A549 (cell line): ENCODE measurements at regions not wholly inside any gene's neighbourhood (a gene's known extent, or its start where the extent isn't known, plus 50 kb on each side); places are given as distances from the start of the nearest gene placed in this dataset.

ENCODE experiments used
- ATAC-seq, 2 experiments: fragments of 200-7000 bp in 1 of 2; fragments of >200 bp in 1 of 2; cut with Nextera tagmentation in 1 of 2; cut with Tn5 transposase in 1 of 2; 3 replicates each; pipeline versions ENCODE4 v1.8.0 to v1.9.1; 2018 to 2020; ENCODE audit warnings: mild to moderate bottlenecking in 1 of 2, moderate library complexity in 1 of 2
- CTCF ChIA-PET: fragments of 300-600 bp; sonication (Branson Sonifier 250); formaldehyde crosslinking; extraction: SDS; loops from one replicate; lab custom pipeline; 2021; ENCODE audit warnings: antibody characterized with exemption, inconsistent platforms; lab: Yijun Ruan, JAX
- POLR2A ChIA-PET: fragments of 350-600 bp; formaldehyde crosslinking; extraction: SDS; loops from one replicate; lab custom pipeline; 2021; ENCODE audit warnings: antibody characterized with exemption, inconsistent platforms; lab: Yijun Ruan, JAX
- DNase-seq, 2 experiments: peaks; one replicate each; pipeline versions ENCODE4 v3.0.0 to v3.0.0-alpha.2; 2011 to 2016; ENCODE audit warnings: low read depth in 1 of 2, low spot score in 1 of 2
- FAIRE-seq: peaks from 2 replicates; lab custom pipeline; 2011; peaks lifted over from hg19 to GRCh38; lab: Jason Lieb, UNC
- H3K27ac ChIP-seq, 2 experiments: fragments of >200 bp; sonication (Bioruptor Twin); formaldehyde crosslinking; 3 replicates each; pipeline ENCODE4 v1.5.1; 2016 to 2017
- H3K4me1 ChIP-seq: fragments of >200 bp; sonication (Bioruptor Twin); formaldehyde crosslinking; 3 replicates; pipeline ENCODE4 v1.6.1; 2016
- H3K4me2 ChIP-seq: fragments of >200 bp; sonication (Bioruptor Twin); formaldehyde crosslinking; 3 replicates; pipeline ENCODE4 v1.6.1; 2016
- H3K4me3 ChIP-seq: fragments of >200 bp; sonication (Bioruptor Twin); formaldehyde crosslinking; 3 replicates; pipeline ENCODE4 v1.5.1; 2016
- H3K9me3 ChIP-seq: fragments of >200 bp; sonication (Bioruptor Twin); formaldehyde crosslinking; 3 replicates; pipeline ENCODE4 v1.6.1; 2016
- CBX2 ChIP-seq: fragments of 200-600 bp; sonication (generic); IDR thresholded peaks from 2 replicates; pipeline ENCODE4 v1.6.1; 2016; ENCODE audit warnings: low read depth, mild to moderate bottlenecking, borderline replicate concordance
- CHD4 ChIP-seq: fragments of 200-600 bp; sonication (generic); IDR thresholded peaks from 2 replicates; pipeline ENCODE4 v1.6.1; 2016; ENCODE audit warnings: antibody characterized with exemption, mild to moderate bottlenecking, borderline replicate concordance
- CTCF ChIP-seq: fragments of >200 bp; sonication (Bioruptor Twin); formaldehyde crosslinking; IDR thresholded peaks from 3 replicates; pipeline ENCODE4 v1.5.1; 2016
- E2F6 ChIP-seq: IDR thresholded peaks from 2 replicates; pipeline ENCODE4 v1.6.1; 2012; ENCODE audit warnings: low read depth, borderline replicate concordance
- FOSL2 ChIP-seq, 2 experiments: fragments of 450-650 bp in 1 of 2; fragments of >200 bp in 1 of 2; sonication (Bioruptor Twin) in 1 of 2; formaldehyde crosslinking; IDR thresholded peaks; 2 replicates each; pipeline versions ENCODE4 v1.5.0 to v1.6.1; 2016 to 2020; ENCODE audit warnings: mild to moderate bottlenecking in 1 of 2, moderate library complexity in 1 of 2
- GATA3 ChIP-seq: IDR thresholded peaks from 2 replicates; pipeline ENCODE4 v1.6.1; 2012; ENCODE audit warnings: borderline replicate concordance
- HEYL ChIP-seq: fragments of 250-450 bp; sonication (Bioruptor Pico); IDR thresholded peaks from 2 replicates; pipeline ENCODE4 v1.8.0; 2021; ENCODE audit warnings: mild to moderate bottlenecking, moderate library complexity
- HOXB13 ChIP-seq: fragments of 250-450 bp; sonication (Bioruptor Pico); IDR thresholded peaks from 2 replicates; pipeline ENCODE4 v1.5.0; 2020; ENCODE audit warnings: low read depth, mild to moderate bottlenecking, moderate library complexity
- MYC ChIP-seq: IDR thresholded peaks from 2 replicates; pipeline ENCODE4 v1.6.1; 2012; ENCODE audit warnings: mild to moderate bottlenecking, inconsistent platforms, low read length, improper control_type of control experiment, borderline replicate concordance
- NR3C1 ChIP-seq: fragments of >200 bp; sonication (Bioruptor Twin); formaldehyde crosslinking; IDR thresholded peaks from 3 replicates; pipeline ENCODE4 v1.6.1; 2017
- PBX3 ChIP-seq: IDR thresholded peaks from 2 replicates; pipeline ENCODE4 v1.6.1; 2012
- POLR2AphosphoS2 ChIP-seq: conservative IDR thresholded peaks from 2 replicates; pipeline ENCODE4 v1.6.1; 2012; ENCODE audit warnings: low read length, improper control_type of control experiment, inconsistent platforms
- RAD21 ChIP-seq, 2 experiments: fragments of >200 bp in 1 of 2; sonication (Bioruptor Twin) in 1 of 2; formaldehyde crosslinking in 1 of 2; IDR thresholded peaks in 1 of 2; conservative IDR thresholded peaks in 1 of 2; 2 replicates in 1 of 2; 3 replicates in 1 of 2; pipeline ENCODE4 v1.6.1; 2012 to 2018; ENCODE audit warnings: inconsistent platforms in 1 of 2
- RCOR1 ChIP-seq: fragments of 150-350 bp; IDR thresholded peaks from 2 replicates; pipeline ENCODE4 v1.6.1; 2014; ENCODE audit warnings: antibody characterized with exemption, low read length, low read depth
- RFX5 ChIP-seq: fragments of 450-650 bp; IDR thresholded peaks from 2 replicates; pipeline ENCODE4 v1.7.1; 2014; ENCODE audit warnings: antibody characterized with exemption, mild to moderate bottlenecking, moderate library complexity
- SMC3 ChIP-seq: fragments of >200 bp; sonication (Bioruptor Twin); formaldehyde crosslinking; IDR thresholded peaks from 3 replicates; pipeline ENCODE4 v1.6.1; 2018; ENCODE audit warnings: inconsistent platforms
- TP53 ChIP-seq: fragments of 250-450 bp; sonication (Bioruptor Pico); IDR thresholded peaks from 2 replicates; pipeline ENCODE4 v1.5.0; 2021; ENCODE audit warnings: mild to moderate bottlenecking, moderate library complexity
- USF2 ChIP-seq: fragments of 450-650 bp; IDR thresholded peaks from 2 replicates; pipeline ENCODE4 v1.6.1; 2014; ENCODE audit warnings: antibody characterized with exemption
- WGBS: methylation state at CpG from one replicate; pipeline ENCODE4 v1.1.6; 2017; ENCODE audit errors: missing lambda C conversion rate; 5-methylcytosine and 5-hydroxymethylcytosine counted together

GRCh38 chr6:71509191-71510005 lies 220.8 kb downstream of the OGFRL1 start:
- Histone ChIP-seq H3K4me2 (no peak overlapping the region), H3K9me3 (no peaks in the 10 kb centered on the region), H3K4me1 (0 out of 3 replicates have a peak, but pooled peaks cover 8% of the 10 kb centered on the region), H3K27ac (no peak overlapping the region)
- 35% methylated on average over 1 of the region's 1 CpG for WGBS
- no peak for TF ChIP-seq CHD4
- TF ChIP-seq MYC, result no peak
- no peak for TF ChIP-seq USF2
- no peak for TF ChIP-seq HEYL (CRISPR knock-in tag)
- no peak for TF ChIP-seq HOXB13 (CRISPR knock-in tag)
- TF ChIP-seq RCOR1, result no peak
- TF ChIP-seq PBX3, result no peak
- TF ChIP-seq FOSL2 (IDR thresholded peaks at IDR 0.05), result no peak
- no peak for TF ChIP-seq FOSL2 (CRISPR knock-in tag; IDR thresholded peaks at IDR 0.05)
- no peak for TF ChIP-seq NR3C1
- TF ChIP-seq CBX2, result no peak
- no peak for TF ChIP-seq E2F6
- no peak for TF ChIP-seq RFX5
- TF ChIP-seq POLR2AphosphoS2, result no peak
- no peak for TF ChIP-seq CTCF
- TF ChIP-seq GATA3, result no peak
- TF ChIP-seq, all 56 proteins: peak for 0
- no peak for DNase-seq
- POLR2A ChIA-PET, result no interaction called here
- no peak overlapping the region for H3K4me3 ChIP-seq
- CTCF ChIA-PET, result interaction anchor here (0.7 to 3.2 kb wide), 16 partner anchors 7 to 210 kb away, joined by 3 to 13 read pairs (median 5); no protein-coding TSS in a partner anchor
- no peak for ATAC-seq
- no peak for FAIRE-seq

GRCh38 chr6:71510057-71510713 lies 221.6 kb downstream of the OGFRL1 start:
- FAIRE-seq, result no peak
- DNase-seq, result peak; percentile 25 to 57
- 0 out of 3 replicates have a peak, but pooled peaks cover 8% of the 10 kb centered on the region for H3K4me1 ChIP-seq
- ChIA-PET CTCF (interaction anchor here (0.9 to 3.2 kb wide), 15 partner anchors 8 to 159 kb away, joined by 3 to 13 read pairs (median 5); no protein-coding TSS in a partner anchor), POLR2A (no interaction called here)
- H3K4me2 ChIP-seq, result no peak overlapping the region
- no peaks in the 10 kb centered on the region for H3K9me3 ChIP-seq
- TF ChIP-seq CTCF (peak; percentile 58), SMC3 (peak; percentile 84), RCOR1 (no peak), TP53 (CRISPR knock-in tag) (no peak), RAD21 (conservative IDR thresholded peaks at IDR 0.05 in 1 of 2, IDR thresholded peaks at IDR 0.05 in 1 of 2) (peak; percentile 85 to 86)
- WGBS, result 29% methylated on average over 4 of the region's 5 CpGs
- H3K4me3 ChIP-seq, result no peak overlapping the region
- H3K27ac ChIP-seq, result no peak overlapping the region
- peak; percentile 62 to 83; a peak in 5 of 6 replicates for ATAC-seq
